Amniotic stem cell (primary cell): ENCODE measurements at regions not wholly inside any gene's neighbourhood (a gene's known extent, or its start where the extent isn't known, plus 50 kb on each side); places are given as distances from the start of the nearest gene placed in this dataset.

Experiments
- DNase-seq: peaks from one replicate; lab custom pipeline; 2025; lab: John Stamatoyannopoulos, UW

DNA sequence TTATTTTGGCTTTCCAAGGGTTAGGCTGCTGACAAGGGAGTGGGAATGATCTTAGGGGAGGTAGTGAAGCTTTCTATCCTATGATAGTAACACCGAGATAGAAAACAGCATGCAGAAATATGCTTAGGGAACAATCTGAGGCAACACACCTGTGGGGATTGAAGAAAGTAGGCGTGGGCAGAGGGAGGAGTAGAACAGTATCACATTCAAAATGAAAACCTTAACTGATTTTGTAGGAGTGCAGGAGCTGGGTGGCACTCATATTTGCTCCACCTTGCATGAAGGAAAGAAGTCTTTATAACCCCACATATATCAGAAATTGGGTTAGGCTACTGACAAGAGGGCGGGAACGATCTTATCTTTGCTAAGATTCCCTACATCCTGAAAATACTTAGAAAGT lies 762.2 kb upstream of the CNTNAP5 start:
- no peak for DNase-seq

DNA sequence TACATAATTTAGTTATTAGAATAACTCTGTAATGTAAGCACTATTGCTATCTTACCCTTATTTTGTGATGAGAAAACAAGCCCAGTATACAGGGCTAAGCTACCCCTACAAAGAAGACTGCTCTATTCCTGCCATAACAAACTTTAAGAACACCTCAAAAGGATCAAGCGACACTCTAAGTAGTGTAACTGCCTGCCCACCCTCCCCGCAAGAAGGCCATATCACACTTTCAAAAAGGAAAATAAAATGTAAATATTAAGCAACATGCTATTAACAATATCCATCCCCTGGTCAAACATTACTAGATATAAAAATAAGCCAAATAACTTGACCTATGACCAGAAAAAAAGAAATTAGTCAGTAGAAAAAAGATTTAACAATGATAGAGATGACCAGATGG lies 741.7 kb upstream of the CNTNAP5 start:
- no peak for DNase-seq

DNA sequence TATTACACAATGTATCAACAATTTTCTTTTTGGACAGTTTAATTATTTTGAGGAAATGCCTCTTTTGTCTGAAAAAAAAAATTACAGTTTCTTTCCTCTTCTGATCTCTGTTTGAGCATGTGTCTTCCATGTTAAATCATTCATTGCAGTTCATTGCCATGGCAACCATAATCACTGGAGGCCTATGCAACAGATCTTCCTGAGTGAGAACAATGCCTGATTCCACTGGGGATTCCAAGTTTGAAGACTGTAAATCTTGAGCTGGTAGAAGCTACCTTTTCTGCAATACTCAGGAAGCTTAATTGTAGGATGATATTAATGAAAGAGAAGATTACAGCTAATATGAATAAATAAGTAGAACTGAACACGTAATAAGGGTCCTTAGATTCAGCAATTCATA lies 721.4 kb upstream of the CNTNAP5 start:
- DNase-seq: no peak
